GM21423 (cell line): ENCODE measurements at regions not wholly inside any gene's neighbourhood (a gene's known extent, or its start where the extent isn't known, plus 50 kb on each side); places are given as distances from the start of the nearest gene placed in this dataset.
"Not testable (repeated sequence)": the region's sequence is repeated elsewhere in the genome, so short reads cannot be mapped to it uniquely, and the experiment has no call there.

Experiments
- ATAC-seq: cut with Tn5 transposase; IDR thresholded peaks from one replicate; pipeline ENCODE4 v1.9.1; 2021; ENCODE audit warnings: mild to moderate bottlenecking, moderate library complexity; ENCODE audit not compliant: unreplicated experiment

GRCh38 chr2:15750822-15751329 is 159.2 kb downstream of the DDX1 start:
- ATAC-seq, result no peak

- ATAC-seq, result no peak
These were observed 159.8 kb downstream of the DDX1 start for GRCh38 chr2:15751477-15751876.

- no peak for ATAC-seq
These were observed 161.0 kb downstream of the DDX1 start for GRCh38 chr2:15752552-15753232.

GRCh38 chr2:15753233-15753798 is 161.6 kb downstream of the DDX1 start:
- no peak for ATAC-seq

- no peak for ATAC-seq
These were observed 162.4 kb downstream of the DDX1 start for GRCh38 chr2:15753811-15754702.

- no peak for ATAC-seq
These were observed 163.0 kb downstream of the DDX1 start for GRCh38 chr2:15754703-15755099.

GRCh38 chr2:15755528-15755927 is 163.9 kb downstream of the DDX1 start:
- no peak for ATAC-seq

- ATAC-seq, result no peak
These were observed 164.4 kb downstream of the DDX1 start for GRCh38 chr2:15756011-15756550.

- no peak for ATAC-seq
These were observed 165.5 kb downstream of the DDX1 start for GRCh38 chr2:15756882-15757819.

- no peak for ATAC-seq
These were observed 166.3 kb downstream of the DDX1 start for GRCh38 chr2:15757820-15758586.

- ATAC-seq, result no peak
These were observed 167.2 kb downstream of the DDX1 start for GRCh38 chr2:15758848-15759247.

- no peak for ATAC-seq
These were observed 167.7 kb downstream of the DDX1 start for GRCh38 chr2:15759385-15759784.

- not testable (repeated sequence) for ATAC-seq
These were observed 168.1 kb downstream of the DDX1 start for GRCh38 chr2:15759791-15760190.

- no peak for ATAC-seq
These were observed 168.7 kb downstream of the DDX1 start for GRCh38 chr2:15760232-15760910.

GRCh38 chr2:15761056-15761455 is 169.4 kb downstream of the DDX1 start:
- ATAC-seq, result no peak

- no peak for ATAC-seq
These were observed 170.2 kb downstream of the DDX1 start for GRCh38 chr2:15761910-15762309.

GRCh38 chr2:15762449-15762848 is 170.8 kb downstream of the DDX1 start:
- no peak for ATAC-seq

GRCh38 chr2:15763106-15763821 is 171.6 kb downstream of the DDX1 start:
- ATAC-seq, result no peak
